ENCODE measurements at regions not wholly inside any gene's neighbourhood (a gene's known extent, or its start where the extent isn't known, plus 50 kb on each side); places are given as distances from the start of the nearest gene placed in this dataset.

DNA sequence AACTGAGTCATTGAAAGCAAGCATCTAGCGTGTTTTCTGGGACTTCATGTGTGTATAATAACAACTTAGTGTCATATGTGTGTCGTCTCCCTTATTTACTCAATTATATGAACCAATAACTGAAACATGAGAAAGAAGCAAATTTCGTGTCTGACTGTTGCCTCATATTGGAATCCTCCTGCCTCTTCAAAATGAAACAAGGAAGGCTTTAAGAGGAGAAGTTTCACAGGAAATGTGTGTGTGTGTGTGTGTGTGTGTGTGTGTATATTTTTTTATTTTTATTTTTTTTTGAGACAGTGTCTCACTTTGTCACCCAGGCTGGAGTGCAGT is 145.8 kb upstream of the SFRP2 start:
- TF ChIP-seq, protein P1, sequence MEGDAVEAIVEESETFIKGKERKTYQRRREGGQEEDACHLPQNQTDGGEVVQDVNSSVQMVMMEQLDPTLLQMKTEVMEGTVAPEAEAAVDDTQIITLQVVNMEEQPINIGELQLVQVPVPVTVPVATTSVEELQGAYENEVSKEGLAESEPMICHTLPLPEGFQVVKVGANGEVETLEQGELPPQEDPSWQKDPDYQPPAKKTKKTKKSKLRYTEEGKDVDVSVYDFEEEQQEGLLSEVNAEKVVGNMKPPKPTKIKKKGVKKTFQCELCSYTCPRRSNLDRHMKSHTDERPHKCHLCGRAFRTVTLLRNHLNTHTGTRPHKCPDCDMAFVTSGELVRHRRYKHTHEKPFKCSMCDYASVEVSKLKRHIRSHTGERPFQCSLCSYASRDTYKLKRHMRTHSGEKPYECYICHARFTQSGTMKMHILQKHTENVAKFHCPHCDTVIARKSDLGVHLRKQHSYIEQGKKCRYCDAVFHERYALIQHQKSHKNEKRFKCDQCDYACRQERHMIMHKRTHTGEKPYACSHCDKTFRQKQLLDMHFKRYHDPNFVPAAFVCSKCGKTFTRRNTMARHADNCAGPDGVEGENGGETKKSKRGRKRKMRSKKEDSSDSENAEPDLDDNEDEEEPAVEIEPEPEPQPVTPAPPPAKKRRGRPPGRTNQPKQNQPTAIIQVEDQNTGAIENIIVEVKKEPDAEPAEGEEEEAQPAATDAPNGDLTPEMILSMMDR (IDR thresholded peaks at IDR 0.05): no peak
- TF ChIP-seq EZH2 (IDR thresholded peaks at IDR 0.05; ENCODE audit: borderline replicate concordance, insufficient read depth, low read depth, low read length, poor library complexity, severe bottlenecking): no peak
